AG09309 (cell line): ENCODE measurements at regions not wholly inside any gene's neighbourhood (a gene's known extent, or its start where the extent isn't known, plus 50 kb on each side); places are given as distances from the start of the nearest gene placed in this dataset.

ENCODE experiments used
- DNase-seq: peaks from one replicate; pipeline ENCODE4 v3.0.0-alpha.2; 2010; ENCODE audit warnings: low read depth
- H3K4me3 ChIP-seq: 2 replicates; pipeline ENCODE4 v1.5.1; 2011; ENCODE audit warnings: mild to moderate bottlenecking, low read depth, low read length, moderate library complexity; ENCODE audit not compliant: control insufficient read depth
- TF ChIP-seq, protein P1 (sequence below): IDR thresholded peaks from 2 replicates; pipeline ENCODE4 v1.5.1; 2011; ENCODE audit warnings: mild to moderate bottlenecking, low read depth, low read length, inconsistent platforms; ENCODE audit not compliant: insufficient read depth, control insufficient read depth; ENCODE audit errors: missing control alignments

DNA sequence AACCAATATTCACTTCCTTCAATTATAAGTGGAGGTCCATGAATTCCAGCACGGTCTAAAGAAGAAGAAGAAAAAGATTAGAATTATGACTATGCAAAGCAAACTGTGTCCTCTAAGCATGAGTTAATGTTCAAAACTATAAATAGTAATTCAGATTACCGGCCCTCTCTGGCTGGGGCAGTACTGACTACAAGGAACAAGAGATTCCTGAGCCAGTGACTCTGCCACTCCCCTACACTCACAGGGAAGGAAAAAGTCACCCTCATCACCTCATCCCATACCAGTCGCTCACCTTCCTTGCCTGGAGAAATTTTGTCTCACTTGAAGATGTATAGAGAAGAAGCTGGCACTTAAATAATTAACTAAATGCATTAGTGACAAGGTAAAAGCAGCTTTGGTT, 56.5 kb upstream of the CD302 start:
- no peak overlapping the region for H3K4me3 ChIP-seq
- TF ChIP-seq, protein P1, sequence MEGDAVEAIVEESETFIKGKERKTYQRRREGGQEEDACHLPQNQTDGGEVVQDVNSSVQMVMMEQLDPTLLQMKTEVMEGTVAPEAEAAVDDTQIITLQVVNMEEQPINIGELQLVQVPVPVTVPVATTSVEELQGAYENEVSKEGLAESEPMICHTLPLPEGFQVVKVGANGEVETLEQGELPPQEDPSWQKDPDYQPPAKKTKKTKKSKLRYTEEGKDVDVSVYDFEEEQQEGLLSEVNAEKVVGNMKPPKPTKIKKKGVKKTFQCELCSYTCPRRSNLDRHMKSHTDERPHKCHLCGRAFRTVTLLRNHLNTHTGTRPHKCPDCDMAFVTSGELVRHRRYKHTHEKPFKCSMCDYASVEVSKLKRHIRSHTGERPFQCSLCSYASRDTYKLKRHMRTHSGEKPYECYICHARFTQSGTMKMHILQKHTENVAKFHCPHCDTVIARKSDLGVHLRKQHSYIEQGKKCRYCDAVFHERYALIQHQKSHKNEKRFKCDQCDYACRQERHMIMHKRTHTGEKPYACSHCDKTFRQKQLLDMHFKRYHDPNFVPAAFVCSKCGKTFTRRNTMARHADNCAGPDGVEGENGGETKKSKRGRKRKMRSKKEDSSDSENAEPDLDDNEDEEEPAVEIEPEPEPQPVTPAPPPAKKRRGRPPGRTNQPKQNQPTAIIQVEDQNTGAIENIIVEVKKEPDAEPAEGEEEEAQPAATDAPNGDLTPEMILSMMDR = no peak
- no peak for DNase-seq

DNA sequence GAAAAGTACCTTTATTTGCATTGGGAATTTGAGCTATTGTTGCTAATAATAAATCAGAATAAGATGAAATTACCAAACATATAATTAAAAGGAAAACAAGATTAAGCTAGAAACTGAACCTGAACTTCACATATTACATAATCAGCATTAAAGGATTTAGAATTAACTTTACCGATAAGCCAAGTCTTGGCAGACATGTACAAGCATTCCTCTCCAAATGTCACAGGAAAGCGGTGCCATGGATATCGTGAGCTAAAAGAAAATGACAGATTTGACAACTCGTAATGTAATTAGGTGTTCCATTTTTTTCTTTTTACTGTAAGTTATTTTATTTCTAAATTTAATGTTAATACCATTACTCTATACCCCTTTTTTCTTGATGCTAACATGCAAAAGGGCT, 55.1 kb upstream of the CD302 start:
- DNase-seq = no peak
- no peak overlapping the region for H3K4me3 ChIP-seq
- TF ChIP-seq, protein P1 = no peak

DNA sequence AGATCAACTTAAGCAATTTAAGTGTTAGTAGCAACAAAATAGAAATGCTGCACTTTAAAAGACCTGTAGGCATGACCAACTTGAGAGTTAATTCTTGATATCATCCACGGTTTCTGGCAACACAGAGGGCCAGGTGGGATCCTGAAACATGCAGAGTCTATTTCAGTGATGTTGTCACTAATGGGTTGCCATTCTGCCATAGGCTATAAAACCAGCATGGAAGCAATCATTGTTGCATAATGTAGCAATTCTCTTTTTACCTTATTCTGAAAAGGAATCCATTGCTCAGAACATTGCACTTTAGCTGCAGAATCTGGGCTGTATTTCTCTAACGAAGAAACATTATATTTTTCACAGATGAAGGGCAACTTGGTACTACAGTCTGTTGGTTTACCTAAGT, 53.9 kb upstream of the CD302 start:
- no peak for DNase-seq

DNA sequence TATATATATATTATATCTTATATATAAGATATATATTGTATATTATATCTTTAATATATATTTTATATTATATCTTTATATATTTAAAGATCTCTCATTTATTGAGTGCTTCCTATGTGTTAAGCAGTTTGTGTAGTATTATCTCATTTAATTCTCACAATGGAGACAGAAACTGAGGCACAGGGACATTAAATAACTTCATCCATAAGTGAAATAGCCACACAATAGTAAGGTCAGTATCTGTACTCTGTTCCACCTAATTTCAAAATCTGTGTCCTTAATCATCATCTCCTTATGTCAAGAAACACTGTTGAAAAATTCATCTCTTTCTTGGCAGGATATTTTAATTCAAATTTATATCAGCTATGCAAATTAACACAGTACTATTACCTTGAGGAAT, 52.8 kb upstream of the CD302 start:
- no peak overlapping the region for H3K4me3 ChIP-seq
- no peak for DNase-seq
- TF ChIP-seq, protein P1 = no peak

More for the DNA sequence above, 53.9 kb upstream of the CD302 start:
- TF ChIP-seq, protein P1 = no peak
- H3K4me3 ChIP-seq = no peak overlapping the region

DNA sequence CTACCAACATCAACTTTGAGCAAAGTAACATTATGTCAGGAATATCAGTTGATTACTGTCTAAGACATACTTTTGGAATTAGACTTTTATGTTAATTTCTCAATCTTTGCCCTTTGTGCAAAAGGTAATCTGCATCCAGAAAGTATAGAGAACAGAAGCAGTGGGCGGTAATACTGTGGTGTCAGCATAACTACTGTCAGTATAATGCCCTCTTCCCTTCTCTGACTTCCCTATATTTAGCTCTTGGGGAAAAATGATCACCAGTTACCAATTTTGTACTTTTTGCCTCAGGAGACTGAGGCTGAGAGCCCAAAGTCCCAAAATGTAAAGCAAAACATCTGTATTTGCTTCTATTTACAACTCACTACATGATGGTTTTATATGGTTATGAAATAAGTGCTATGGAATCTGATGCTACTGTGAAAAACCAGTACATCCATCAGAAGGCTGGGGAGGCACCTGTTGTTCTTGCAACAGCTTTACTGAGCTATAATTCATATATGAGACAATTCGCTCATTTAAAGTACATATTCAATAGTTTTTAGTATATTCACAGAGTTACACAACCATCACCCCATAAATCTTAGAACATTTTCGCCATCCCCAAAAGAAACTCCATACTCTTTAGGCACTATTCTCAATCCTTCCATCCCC, 51.3 kb upstream of the CD302 start:
- DNase-seq = no peak
- no peak overlapping the region for H3K4me3 ChIP-seq
- TF ChIP-seq, protein P1 = no peak
